ENCODE measurements at regions not wholly inside any gene's neighbourhood (a gene's known extent, or its start where the extent isn't known, plus 50 kb on each side); places are given as distances from the start of the nearest gene placed in this dataset.

DNA sequence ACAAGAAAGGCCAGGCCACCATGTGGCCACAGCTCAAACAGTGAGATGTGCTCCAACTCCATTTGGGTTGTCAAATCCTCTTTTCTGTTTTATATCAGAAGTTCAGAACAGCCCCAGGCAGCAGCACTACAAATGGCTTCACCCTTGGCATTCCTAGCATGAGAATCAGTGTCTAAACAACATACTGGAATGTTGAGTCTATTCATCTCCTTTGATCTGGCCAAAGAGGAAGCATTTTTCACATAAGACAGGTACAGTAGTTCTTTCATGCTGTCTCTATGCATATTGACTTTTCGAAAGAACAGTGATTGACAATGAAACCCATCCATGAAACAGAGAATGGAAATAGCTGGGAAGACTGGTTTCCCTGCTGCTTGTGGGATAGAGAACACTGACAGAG is 289.5 kb downstream of the USP46 start:
- TF ChIP-seq POLR2AphosphoS5 (IDR thresholded peaks at IDR 0.05; ENCODE audit: low read depth, low read length): no peak
- TF ChIP-seq POLR2A (IDR thresholded peaks at IDR 0.05; ENCODE audit: low read depth, low read length): no peak
